HG02852 (cell line): ENCODE measurements at regions not wholly inside any gene's neighbourhood (a gene's known extent, or its start where the extent isn't known, plus 50 kb on each side); places are given as distances from the start of the nearest gene placed in this dataset.

Experiments
- ATAC-seq: cut with Tn5 transposase; IDR thresholded peaks from one replicate; pipeline ENCODE4 v1.9.1; 2021; ENCODE audit warnings: mild to moderate bottlenecking, moderate library complexity; ENCODE audit not compliant: unreplicated experiment

DNA sequence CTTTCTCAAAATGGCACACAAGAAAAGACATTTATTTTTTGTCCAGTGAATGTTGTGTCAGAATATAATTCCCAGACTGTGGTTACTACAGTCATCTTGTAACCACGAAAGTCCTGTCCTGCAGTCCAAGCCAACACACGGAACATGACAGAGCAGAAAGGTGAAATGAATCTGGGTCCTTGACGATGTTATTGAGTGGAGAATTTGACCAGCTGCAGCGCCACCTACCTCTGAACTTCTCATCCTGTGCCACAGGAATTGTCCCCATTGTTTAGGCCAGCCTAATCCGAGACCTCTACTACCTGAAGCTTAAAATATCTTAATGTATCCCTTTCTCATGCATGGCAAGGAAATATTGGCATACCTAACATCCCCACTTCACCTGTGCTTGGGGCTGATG lies 64.1 kb upstream of the OTX2 start:
- no peak for ATAC-seq

DNA sequence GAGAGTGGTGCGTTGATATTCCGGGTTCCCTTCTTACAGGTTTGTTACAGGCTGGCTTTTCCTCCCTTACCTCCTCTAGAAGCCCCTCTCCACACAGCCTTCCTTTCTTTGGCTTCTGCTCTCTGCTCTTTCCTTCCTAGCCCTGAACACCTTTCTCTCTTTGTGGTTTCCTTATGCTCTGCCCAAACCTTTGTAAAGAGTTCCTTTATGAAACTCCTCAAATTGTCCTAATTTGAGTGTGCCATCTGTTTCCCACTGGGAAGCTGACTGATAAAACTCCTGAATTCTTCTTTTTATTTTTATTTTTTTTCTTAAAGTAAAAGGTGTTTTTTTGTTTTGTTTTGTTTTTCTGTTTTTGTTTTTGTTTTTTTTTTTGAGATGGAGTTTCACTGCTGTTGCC lies 60.1 kb upstream of the OTX2 start:
- ATAC-seq: no peak

GRCh38 chr14:56868660-56869059 lies 58.4 kb upstream of the OTX2 start:
- no peak for ATAC-seq

GRCh38 chr14:56862836-56863235 lies 52.6 kb upstream of the OTX2 start:
- ATAC-seq: no peak

DNA sequence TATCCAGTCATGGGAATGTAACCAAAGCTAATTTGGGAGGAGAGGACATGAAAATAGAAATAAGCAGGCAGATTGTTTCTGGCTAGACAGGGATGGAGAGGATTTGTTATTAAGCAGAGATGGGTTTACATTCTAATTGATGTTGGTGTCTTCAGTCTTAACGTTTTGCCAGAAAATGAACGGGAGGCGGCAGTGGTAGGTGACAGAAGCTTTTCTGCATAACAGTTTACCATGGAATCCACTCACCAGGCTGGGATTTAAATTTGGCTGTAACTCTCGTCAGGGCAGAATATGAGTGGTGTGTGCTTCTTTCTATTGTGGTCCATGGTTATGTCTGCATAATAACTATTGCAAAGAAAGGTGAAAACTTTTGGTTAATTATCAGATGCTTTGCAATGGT lies 50.2 kb upstream of the OTX2 start:
- ATAC-seq: no peak
